ENCODE measurements at regions not wholly inside any gene's neighbourhood (a gene's known extent, or its start where the extent isn't known, plus 50 kb on each side); places are given as distances from the start of the nearest gene placed in this dataset.

DNA sequence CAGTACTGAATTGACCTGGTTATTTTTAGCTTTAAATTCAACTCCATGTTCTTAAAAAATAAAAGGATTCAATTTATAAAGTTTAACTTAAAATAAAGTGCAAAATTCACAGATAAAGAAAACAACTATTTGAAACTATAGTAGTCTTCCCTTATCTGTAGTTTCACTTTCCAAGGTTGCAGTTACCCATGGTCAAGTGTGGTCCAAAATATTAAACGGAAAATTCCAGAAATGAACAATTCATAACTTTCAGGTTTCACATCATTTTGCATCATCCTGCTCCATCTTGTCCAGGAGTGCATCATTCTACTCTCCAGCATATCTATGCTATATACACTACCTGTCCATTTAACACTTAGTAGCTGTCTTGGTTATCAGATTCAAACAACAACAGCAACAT lies 54.5 kb upstream of the ZNF804A start:
- no peaks in the 10 kb centered on the region for H3K27me3 ChIP-seq (replicated peaks; ENCODE audit: insufficient read depth)
- no peaks in the 10 kb centered on the region for H3K9me3 ChIP-seq
- DNase-seq (ENCODE audit: low spot score) (no peak), ATAC-seq (ENCODE audit: insufficient number of reproducible peaks, low FRiP score, low read depth) (no peak)
- no peaks in the 10 kb centered on the region for H3K4me1 ChIP-seq (ENCODE audit: control insufficient read depth in 1 of 2, low read depth in 2 of 2)
- H3K27ac ChIP-seq: no peak overlapping the region
- H3K4me3 ChIP-seq: no peak overlapping the region
- H3K36me3 ChIP-seq: no peaks in the 10 kb centered on the region
- TF ChIP-seq, protein P1, sequence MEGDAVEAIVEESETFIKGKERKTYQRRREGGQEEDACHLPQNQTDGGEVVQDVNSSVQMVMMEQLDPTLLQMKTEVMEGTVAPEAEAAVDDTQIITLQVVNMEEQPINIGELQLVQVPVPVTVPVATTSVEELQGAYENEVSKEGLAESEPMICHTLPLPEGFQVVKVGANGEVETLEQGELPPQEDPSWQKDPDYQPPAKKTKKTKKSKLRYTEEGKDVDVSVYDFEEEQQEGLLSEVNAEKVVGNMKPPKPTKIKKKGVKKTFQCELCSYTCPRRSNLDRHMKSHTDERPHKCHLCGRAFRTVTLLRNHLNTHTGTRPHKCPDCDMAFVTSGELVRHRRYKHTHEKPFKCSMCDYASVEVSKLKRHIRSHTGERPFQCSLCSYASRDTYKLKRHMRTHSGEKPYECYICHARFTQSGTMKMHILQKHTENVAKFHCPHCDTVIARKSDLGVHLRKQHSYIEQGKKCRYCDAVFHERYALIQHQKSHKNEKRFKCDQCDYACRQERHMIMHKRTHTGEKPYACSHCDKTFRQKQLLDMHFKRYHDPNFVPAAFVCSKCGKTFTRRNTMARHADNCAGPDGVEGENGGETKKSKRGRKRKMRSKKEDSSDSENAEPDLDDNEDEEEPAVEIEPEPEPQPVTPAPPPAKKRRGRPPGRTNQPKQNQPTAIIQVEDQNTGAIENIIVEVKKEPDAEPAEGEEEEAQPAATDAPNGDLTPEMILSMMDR (IDR thresholded peaks at IDR 0.05): no peak
